Neural cell (in vitro differentiated cells): ENCODE measurements at regions not wholly inside any gene's neighbourhood (a gene's known extent, or its start where the extent isn't known, plus 50 kb on each side); places are given as distances from the start of the nearest gene placed in this dataset.

Experiments
- MXI1 ChIP-seq: fragments of 450-650 bp; conservative IDR thresholded peaks from 2 replicates; pipeline ENCODE4 v1.6.1; 2014; ENCODE audit warnings: antibody characterized with exemption, mild to moderate bottlenecking; ENCODE audit not compliant: poor library complexity, severe bottlenecking
- POLR2AphosphoS5 ChIP-seq: IDR thresholded peaks from 2 replicates; pipeline ENCODE4 v1.6.1; 2012
- SMC3 ChIP-seq: fragments of 450-650 bp; conservative IDR thresholded peaks from 2 replicates; pipeline ENCODE4 v1.6.1; 2014; ENCODE audit warnings: antibody characterized with exemption, mild to moderate bottlenecking, moderate library complexity; ENCODE audit not compliant: poor library complexity
- TF ChIP-seq, protein P1 (sequence below): fragments of 450-650 bp; IDR thresholded peaks from 2 replicates; pipeline ENCODE4 v1.5.1; 2014; ENCODE audit warnings: antibody characterized with exemption, mild to moderate bottlenecking, moderate library complexity; ENCODE audit not compliant: poor library complexity, severe bottlenecking

DNA sequence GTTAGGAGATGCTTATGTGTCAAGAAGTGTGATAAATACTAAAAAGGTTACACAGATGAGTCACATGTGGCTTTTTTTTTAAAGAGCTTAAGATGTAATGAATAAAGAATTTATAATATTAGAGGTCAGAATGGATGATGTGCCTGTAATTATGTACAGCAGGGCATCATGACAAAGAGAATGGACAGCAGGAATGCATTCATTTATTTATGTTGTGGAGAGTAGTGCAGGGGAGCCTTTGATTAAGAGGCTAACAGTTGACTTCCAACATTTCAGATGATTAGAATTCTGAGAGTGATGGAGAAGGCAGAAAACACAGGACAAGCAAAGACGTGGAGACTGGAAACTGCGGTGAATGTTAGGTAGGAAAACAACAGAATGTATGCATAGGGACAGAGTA, 691.4 kb upstream of the POM121L12 start:
- no peak for TF ChIP-seq SMC3
- TF ChIP-seq MXI1, result no peak
- TF ChIP-seq, protein P1, sequence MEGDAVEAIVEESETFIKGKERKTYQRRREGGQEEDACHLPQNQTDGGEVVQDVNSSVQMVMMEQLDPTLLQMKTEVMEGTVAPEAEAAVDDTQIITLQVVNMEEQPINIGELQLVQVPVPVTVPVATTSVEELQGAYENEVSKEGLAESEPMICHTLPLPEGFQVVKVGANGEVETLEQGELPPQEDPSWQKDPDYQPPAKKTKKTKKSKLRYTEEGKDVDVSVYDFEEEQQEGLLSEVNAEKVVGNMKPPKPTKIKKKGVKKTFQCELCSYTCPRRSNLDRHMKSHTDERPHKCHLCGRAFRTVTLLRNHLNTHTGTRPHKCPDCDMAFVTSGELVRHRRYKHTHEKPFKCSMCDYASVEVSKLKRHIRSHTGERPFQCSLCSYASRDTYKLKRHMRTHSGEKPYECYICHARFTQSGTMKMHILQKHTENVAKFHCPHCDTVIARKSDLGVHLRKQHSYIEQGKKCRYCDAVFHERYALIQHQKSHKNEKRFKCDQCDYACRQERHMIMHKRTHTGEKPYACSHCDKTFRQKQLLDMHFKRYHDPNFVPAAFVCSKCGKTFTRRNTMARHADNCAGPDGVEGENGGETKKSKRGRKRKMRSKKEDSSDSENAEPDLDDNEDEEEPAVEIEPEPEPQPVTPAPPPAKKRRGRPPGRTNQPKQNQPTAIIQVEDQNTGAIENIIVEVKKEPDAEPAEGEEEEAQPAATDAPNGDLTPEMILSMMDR, result no peak
- no peak for TF ChIP-seq POLR2AphosphoS5
